Neural cell (in vitro differentiated cells): ENCODE measurements at regions not wholly inside any gene's neighbourhood (a gene's known extent, or its start where the extent isn't known, plus 50 kb on each side); places are given as distances from the start of the nearest gene placed in this dataset.

ENCODE experiments used
- H2AFZ ChIP-seq: fragments of 200-600, 300-800 bp; sonication (generic), shearing (Covaris generic); 2 replicates; pipeline ENCODE4 v1.6.0; 2014; ENCODE audit warnings: low read depth, mild to moderate bottlenecking, antibody characterized with exemption, low read length, moderate library complexity
- H3F3A ChIP-seq: fragments of 200-600 bp; shearing (Covaris generic); 2 replicates; pipeline ENCODE4 v1.6.1; 2016; ENCODE audit warnings: mild to moderate bottlenecking, moderate library complexity, mixed read lengths, antibody characterized with exemption, low read length; ENCODE audit not compliant: insufficient read depth, poor library complexity, severe bottlenecking
- H3K27ac ChIP-seq: fragments of 200-600, 300-800 bp; sonication (generic), shearing (Covaris generic); 2 replicates; pipeline ENCODE4 v1.5.1; 2014; ENCODE audit warnings: mild to moderate bottlenecking, low read length, moderate library complexity
- H3K27me3 ChIP-seq: fragments of 300-800, 200-600 bp; sonication (generic), shearing (Covaris generic); 2 replicates; pipeline ENCODE4 v1.6.0; 2014; ENCODE audit warnings: mild to moderate bottlenecking, low read depth, low read length, moderate library complexity; ENCODE audit not compliant: insufficient read depth
- H3K36me3 ChIP-seq: fragments of 300-800, 200-600 bp; sonication (generic), shearing (Covaris generic); 2 replicates; pipeline ENCODE4 v1.5.1; 2014; ENCODE audit warnings: mild to moderate bottlenecking, antibody characterized with exemption, low read length, moderate library complexity; ENCODE audit not compliant: insufficient read depth
- H3K4me2 ChIP-seq: fragments of 300-800, 200-600 bp; sonication (generic), shearing (Covaris generic); 2 replicates; pipeline ENCODE4 v1.6.0; 2014; ENCODE audit warnings: mild to moderate bottlenecking, low read length
- H3K4me3 ChIP-seq: fragments of 300-800, 200-600 bp; sonication (generic), shearing (Covaris generic); 2 replicates; pipeline ENCODE4 v1.5.1; 2014; ENCODE audit warnings: mild to moderate bottlenecking, low read length, moderate library complexity
- H3K79me2 ChIP-seq: fragments of 200-600 bp; shearing (Covaris generic); replicated peaks from 2 replicates; pipeline ENCODE4 v1.6.0; 2014; ENCODE audit warnings: mild to moderate bottlenecking, low read length, moderate library complexity; ENCODE audit not compliant: insufficient read depth
- H3K9ac ChIP-seq: fragments of 300-800, 200-600 bp; sonication (generic), shearing (Covaris generic); 2 replicates; pipeline ENCODE4 v1.6.1; 2016; ENCODE audit warnings: mild to moderate bottlenecking, low read length, mixed read lengths
- H3K9me2 ChIP-seq: fragments of 200-600 bp; shearing (Covaris generic); 2 replicates; pipeline ENCODE4 v1.6.1; 2016; ENCODE audit warnings: mild to moderate bottlenecking, low read length, mixed read lengths; ENCODE audit not compliant: insufficient read depth
- H3K9me3 ChIP-seq: fragments of 200-600, 300-800 bp; sonication (generic), shearing (Covaris generic); 2 replicates; pipeline ENCODE4 v1.6.1; 2016; ENCODE audit warnings: mild to moderate bottlenecking, mixed run types, low read length, moderate library complexity, mixed read lengths
- H4K20me1 ChIP-seq: fragments of 200-600 bp; shearing (Covaris generic); 2 replicates; pipeline ENCODE4 v1.6.1; 2016; ENCODE audit warnings: mild to moderate bottlenecking, mixed run types; ENCODE audit not compliant: insufficient read depth
- EP300 ChIP-seq: fragments of 450-650 bp; conservative IDR thresholded peaks from 2 replicates; pipeline ENCODE4 v1.6.1; 2014; ENCODE audit warnings: antibody characterized with exemption, mild to moderate bottlenecking, moderate library complexity; ENCODE audit not compliant: poor library complexity, severe bottlenecking
- EZH2 ChIP-seq: fragments of 200-600, 300-800 bp; shearing (Covaris generic), sonication (generic); IDR thresholded peaks from 2 replicates; pipeline ENCODE4 v1.6.1; 2014; ENCODE audit warnings: antibody characterized with exemption, low read length, borderline replicate concordance, mild to moderate bottlenecking; ENCODE audit not compliant: insufficient read depth, poor library complexity, severe bottlenecking
- MXI1 ChIP-seq: fragments of 450-650 bp; conservative IDR thresholded peaks from 2 replicates; pipeline ENCODE4 v1.6.1; 2014; ENCODE audit warnings: antibody characterized with exemption, mild to moderate bottlenecking; ENCODE audit not compliant: poor library complexity, severe bottlenecking
- POLR2AphosphoS5 ChIP-seq: IDR thresholded peaks from 2 replicates; pipeline ENCODE4 v1.6.1; 2012
- RAD21 ChIP-seq: fragments of 450-650 bp; conservative IDR thresholded peaks from 2 replicates; pipeline ENCODE4 v1.6.1; 2014; ENCODE audit warnings: antibody characterized with exemption, mild to moderate bottlenecking, moderate library complexity
- SMC3 ChIP-seq: fragments of 450-650 bp; conservative IDR thresholded peaks from 2 replicates; pipeline ENCODE4 v1.6.1; 2014; ENCODE audit warnings: antibody characterized with exemption, mild to moderate bottlenecking, moderate library complexity; ENCODE audit not compliant: poor library complexity
- TAF1 ChIP-seq: IDR thresholded peaks from 2 replicates; pipeline ENCODE4 v1.6.1; 2012; ENCODE audit warnings: low read depth
- TF ChIP-seq, protein P1 (sequence below): fragments of 450-650 bp; IDR thresholded peaks from 2 replicates; pipeline ENCODE4 v1.5.1; 2014; ENCODE audit warnings: antibody characterized with exemption, mild to moderate bottlenecking, moderate library complexity; ENCODE audit not compliant: poor library complexity, severe bottlenecking
- TF ChIP-seq, protein P2 (sequence below): IDR thresholded peaks from 2 replicates; pipeline ENCODE4 v1.6.1; 2012; ENCODE audit warnings: borderline replicate concordance

DNA sequence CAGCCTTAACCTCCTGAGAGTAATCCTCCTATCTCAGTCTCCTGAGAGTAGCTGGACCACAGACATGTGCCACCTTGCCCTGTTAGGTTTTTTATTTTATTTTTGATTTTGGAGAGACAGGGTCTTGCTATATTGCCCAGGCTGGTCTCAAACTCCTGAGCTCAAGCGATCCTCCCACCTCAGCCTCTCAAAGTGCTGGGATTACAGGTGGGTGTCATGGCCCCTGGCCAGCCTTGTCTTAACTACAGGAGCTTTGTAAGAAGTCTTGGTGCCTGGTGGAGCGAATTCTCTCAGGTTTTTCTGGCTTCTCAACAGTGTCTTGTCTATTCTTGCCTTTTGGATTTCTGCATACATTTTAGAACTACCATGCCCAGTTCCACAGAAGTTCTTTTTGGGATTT lies 546.4 kb downstream of the TBC1D22A start:
- Histone ChIP-seq H3K79me2 (no peaks in the 10 kb centered on the region), H3K4me3 (no peak overlapping the region), H3K27me3 (no peaks in the 10 kb centered on the region), H3K9me3 (no peaks in the 10 kb centered on the region), H3K4me2 (no peak overlapping the region), H3K27ac (no peak overlapping the region), H3K9ac (no peak overlapping the region), H2AFZ (no peak overlapping the region), H3F3A (no peaks in the 10 kb centered on the region), H3K9me2 (no peaks in the 10 kb centered on the region), H3K36me3 (no peaks in the 10 kb centered on the region), H4K20me1 (no peaks in the 10 kb centered on the region)
- TF ChIP-seq TAF1 = no peak
- TF ChIP-seq, protein P1, sequence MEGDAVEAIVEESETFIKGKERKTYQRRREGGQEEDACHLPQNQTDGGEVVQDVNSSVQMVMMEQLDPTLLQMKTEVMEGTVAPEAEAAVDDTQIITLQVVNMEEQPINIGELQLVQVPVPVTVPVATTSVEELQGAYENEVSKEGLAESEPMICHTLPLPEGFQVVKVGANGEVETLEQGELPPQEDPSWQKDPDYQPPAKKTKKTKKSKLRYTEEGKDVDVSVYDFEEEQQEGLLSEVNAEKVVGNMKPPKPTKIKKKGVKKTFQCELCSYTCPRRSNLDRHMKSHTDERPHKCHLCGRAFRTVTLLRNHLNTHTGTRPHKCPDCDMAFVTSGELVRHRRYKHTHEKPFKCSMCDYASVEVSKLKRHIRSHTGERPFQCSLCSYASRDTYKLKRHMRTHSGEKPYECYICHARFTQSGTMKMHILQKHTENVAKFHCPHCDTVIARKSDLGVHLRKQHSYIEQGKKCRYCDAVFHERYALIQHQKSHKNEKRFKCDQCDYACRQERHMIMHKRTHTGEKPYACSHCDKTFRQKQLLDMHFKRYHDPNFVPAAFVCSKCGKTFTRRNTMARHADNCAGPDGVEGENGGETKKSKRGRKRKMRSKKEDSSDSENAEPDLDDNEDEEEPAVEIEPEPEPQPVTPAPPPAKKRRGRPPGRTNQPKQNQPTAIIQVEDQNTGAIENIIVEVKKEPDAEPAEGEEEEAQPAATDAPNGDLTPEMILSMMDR = no peak
- no peak for TF ChIP-seq MXI1
- TF ChIP-seq SMC3 = no peak
- no peak for TF ChIP-seq RAD21
- no peak for TF ChIP-seq EP300
- TF ChIP-seq EZH2 = no peak
- TF ChIP-seq, protein P2, sequence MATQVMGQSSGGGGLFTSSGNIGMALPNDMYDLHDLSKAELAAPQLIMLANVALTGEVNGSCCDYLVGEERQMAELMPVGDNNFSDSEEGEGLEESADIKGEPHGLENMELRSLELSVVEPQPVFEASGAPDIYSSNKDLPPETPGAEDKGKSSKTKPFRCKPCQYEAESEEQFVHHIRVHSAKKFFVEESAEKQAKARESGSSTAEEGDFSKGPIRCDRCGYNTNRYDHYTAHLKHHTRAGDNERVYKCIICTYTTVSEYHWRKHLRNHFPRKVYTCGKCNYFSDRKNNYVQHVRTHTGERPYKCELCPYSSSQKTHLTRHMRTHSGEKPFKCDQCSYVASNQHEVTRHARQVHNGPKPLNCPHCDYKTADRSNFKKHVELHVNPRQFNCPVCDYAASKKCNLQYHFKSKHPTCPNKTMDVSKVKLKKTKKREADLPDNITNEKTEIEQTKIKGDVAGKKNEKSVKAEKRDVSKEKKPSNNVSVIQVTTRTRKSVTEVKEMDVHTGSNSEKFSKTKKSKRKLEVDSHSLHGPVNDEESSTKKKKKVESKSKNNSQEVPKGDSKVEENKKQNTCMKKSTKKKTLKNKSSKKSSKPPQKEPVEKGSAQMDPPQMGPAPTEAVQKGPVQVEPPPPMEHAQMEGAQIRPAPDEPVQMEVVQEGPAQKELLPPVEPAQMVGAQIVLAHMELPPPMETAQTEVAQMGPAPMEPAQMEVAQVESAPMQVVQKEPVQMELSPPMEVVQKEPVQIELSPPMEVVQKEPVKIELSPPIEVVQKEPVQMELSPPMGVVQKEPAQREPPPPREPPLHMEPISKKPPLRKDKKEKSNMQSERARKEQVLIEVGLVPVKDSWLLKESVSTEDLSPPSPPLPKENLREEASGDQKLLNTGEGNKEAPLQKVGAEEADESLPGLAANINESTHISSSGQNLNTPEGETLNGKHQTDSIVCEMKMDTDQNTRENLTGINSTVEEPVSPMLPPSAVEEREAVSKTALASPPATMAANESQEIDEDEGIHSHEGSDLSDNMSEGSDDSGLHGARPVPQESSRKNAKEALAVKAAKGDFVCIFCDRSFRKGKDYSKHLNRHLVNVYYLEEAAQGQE = no peak

DNA sequence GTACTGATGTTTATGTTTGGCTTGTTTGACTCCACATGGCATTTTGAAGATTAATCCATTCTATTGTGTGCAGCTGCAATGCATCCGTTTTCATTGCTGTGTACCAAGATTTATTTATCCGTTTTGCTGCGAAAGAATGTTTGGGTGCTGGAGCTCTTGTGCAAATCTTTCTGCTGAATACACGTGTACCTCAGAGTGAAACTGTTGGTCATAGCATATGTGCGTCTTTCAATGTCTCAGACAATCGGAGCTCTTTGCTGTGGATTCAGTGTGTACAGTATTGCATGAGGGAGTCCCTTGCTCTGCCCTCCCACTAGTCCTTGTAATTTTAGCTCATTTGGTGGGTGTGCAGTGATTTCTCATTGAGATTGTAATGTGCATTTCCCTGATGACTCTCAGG lies 545.4 kb downstream of the TBC1D22A start:
- Histone ChIP-seq H3F3A (no peaks in the 10 kb centered on the region), H3K9me3 (no peaks in the 10 kb centered on the region), H3K4me2 (no peak overlapping the region), H4K20me1 (no peaks in the 10 kb centered on the region), H2AFZ (no peak overlapping the region), H3K27ac (no peak overlapping the region), H3K9me2 (no peaks in the 10 kb centered on the region), H3K9ac (no peak overlapping the region), H3K79me2 (no peaks in the 10 kb centered on the region), H3K27me3 (no peaks in the 10 kb centered on the region), H3K36me3 (no peaks in the 10 kb centered on the region), H3K4me3 (no peak overlapping the region)
- no peak for TF ChIP-seq SMC3
- no peak for TF ChIP-seq TAF1
- TF ChIP-seq EP300 = no peak
- no peak for TF ChIP-seq EZH2

DNA sequence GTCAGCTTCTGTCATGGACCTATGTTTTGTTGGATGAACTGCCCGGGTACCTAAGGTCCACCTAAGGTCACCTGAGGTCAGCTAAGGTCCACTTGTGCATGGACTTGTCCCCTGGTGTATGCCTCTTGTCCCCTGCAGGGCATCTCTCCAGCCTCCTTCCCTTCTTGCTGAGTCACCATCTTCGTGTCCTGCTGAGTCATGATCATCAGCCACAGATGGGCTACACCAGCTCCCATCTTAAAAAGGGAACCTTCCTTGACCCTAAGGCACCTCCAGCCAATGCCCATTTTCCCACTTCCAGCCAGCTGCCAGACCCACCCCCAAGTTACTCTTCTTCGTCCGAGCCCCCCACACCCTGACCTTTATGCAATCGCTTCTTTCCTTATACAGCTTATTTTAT lies 544.9 kb downstream of the TBC1D22A start:
- H3F3A ChIP-seq = no peaks in the 10 kb centered on the region
- no peaks in the 10 kb centered on the region for H3K79me2 ChIP-seq
- H3K4me3 ChIP-seq = no peak overlapping the region
- no peaks in the 10 kb centered on the region for H3K27me3 ChIP-seq
- H3K9me2 ChIP-seq = no peaks in the 10 kb centered on the region
- H4K20me1 ChIP-seq = no peaks in the 10 kb centered on the region
- no peak overlapping the region for H2AFZ ChIP-seq
- no peak overlapping the region for H3K4me2 ChIP-seq
- no peak overlapping the region for H3K9ac ChIP-seq
- TF ChIP-seq SMC3 = no peak
- TF ChIP-seq TAF1 = no peak
- no peak for TF ChIP-seq RAD21
- no peak for TF ChIP-seq EP300
- no peak for TF ChIP-seq POLR2AphosphoS5
- TF ChIP-seq, protein P1 = no peak
- no peak for TF ChIP-seq EZH2
- TF ChIP-seq, protein P2 = no peak
- no peak for TF ChIP-seq MXI1
- no peaks in the 10 kb centered on the region for H3K9me3 ChIP-seq
- H3K27ac ChIP-seq = no peak overlapping the region
- no peaks in the 10 kb centered on the region for H3K36me3 ChIP-seq
